ENCODE measurements at regions not wholly inside any gene's neighbourhood (a gene's known extent, or its start where the extent isn't known, plus 50 kb on each side); places are given as distances from the start of the nearest gene placed in this dataset.
"Not testable (repeated sequence)": the region's sequence is repeated elsewhere in the genome, so short reads cannot be mapped to it uniquely, and the experiment has no call there.

DNA sequence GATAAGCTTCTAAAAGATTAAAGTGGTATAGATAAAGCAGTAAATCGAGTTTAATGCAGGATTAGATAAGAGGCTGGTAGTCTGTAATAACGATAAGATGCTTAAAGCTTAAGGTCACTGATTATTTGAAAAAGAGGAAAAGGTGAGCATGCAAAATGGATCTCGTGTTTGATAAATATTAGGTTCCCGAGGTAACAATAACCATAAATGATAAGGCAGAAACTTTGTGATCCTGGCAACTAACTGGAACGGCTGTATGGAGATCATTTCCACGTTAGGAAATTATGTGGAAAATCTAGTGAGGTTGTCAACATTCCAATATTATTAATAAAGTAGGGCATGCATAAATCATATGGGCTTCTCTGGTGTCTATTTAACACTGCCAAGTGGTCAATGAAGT is 255.5 kb downstream of the EFCAB11 start:
- no peak overlapping the region for H3K4me3 ChIP-seq (replicated peaks; ENCODE audit: low read depth, low read length)
- DNase-seq (ENCODE audit: low read depth) = no peak
- TF ChIP-seq, protein P1, sequence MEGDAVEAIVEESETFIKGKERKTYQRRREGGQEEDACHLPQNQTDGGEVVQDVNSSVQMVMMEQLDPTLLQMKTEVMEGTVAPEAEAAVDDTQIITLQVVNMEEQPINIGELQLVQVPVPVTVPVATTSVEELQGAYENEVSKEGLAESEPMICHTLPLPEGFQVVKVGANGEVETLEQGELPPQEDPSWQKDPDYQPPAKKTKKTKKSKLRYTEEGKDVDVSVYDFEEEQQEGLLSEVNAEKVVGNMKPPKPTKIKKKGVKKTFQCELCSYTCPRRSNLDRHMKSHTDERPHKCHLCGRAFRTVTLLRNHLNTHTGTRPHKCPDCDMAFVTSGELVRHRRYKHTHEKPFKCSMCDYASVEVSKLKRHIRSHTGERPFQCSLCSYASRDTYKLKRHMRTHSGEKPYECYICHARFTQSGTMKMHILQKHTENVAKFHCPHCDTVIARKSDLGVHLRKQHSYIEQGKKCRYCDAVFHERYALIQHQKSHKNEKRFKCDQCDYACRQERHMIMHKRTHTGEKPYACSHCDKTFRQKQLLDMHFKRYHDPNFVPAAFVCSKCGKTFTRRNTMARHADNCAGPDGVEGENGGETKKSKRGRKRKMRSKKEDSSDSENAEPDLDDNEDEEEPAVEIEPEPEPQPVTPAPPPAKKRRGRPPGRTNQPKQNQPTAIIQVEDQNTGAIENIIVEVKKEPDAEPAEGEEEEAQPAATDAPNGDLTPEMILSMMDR (IDR thresholded peaks at IDR 0.05; ENCODE audit: low read length, missing control alignments) = no peak

GRCh38 chr14:89697281-89698060 is 257.1 kb downstream of the EFCAB11 start:
- no peak overlapping the region for H3K4me3 ChIP-seq (replicated peaks; ENCODE audit: low read depth, low read length)
- DNase-seq (ENCODE audit: low read depth) = no peak
- TF ChIP-seq, protein P1 (IDR thresholded peaks at IDR 0.05; ENCODE audit: low read length, missing control alignments) = no peak

- no peak overlapping the region for H3K4me3 ChIP-seq (replicated peaks; ENCODE audit: low read depth, low read length)
- DNase-seq (ENCODE audit: low read depth) = no peak
- TF ChIP-seq, protein P1 (IDR thresholded peaks at IDR 0.05; ENCODE audit: low read length, missing control alignments) = no peak
These were observed 258.7 kb downstream of the EFCAB11 start for GRCh38 chr14:89695846-89696245.

DNA sequence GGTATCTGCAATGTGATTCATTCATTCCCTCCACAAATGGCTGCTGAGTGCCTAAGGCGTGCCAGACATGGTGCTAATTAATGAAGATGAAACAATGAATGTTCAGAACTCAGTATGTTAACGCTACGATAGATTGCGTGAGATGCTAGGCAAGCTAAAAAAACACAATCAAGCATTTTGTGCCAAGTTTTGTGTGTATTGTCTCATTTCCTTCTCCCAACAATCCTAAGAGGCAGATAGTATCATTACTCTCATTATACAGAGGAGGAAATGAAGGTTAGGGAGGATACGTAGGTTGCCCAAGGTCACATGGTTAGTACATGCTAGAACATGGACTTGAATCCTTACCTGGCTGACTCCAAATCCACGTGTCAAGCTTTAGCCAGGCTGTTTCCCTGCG is 264.4 kb downstream of the EFCAB11 start:
- H3K4me3 ChIP-seq (replicated peaks; ENCODE audit: low read depth, low read length) = no peak overlapping the region
- no peak for DNase-seq (ENCODE audit: low read depth)
- TF ChIP-seq, protein P1 (IDR thresholded peaks at IDR 0.05; ENCODE audit: low read length, missing control alignments) = no peak

DNA sequence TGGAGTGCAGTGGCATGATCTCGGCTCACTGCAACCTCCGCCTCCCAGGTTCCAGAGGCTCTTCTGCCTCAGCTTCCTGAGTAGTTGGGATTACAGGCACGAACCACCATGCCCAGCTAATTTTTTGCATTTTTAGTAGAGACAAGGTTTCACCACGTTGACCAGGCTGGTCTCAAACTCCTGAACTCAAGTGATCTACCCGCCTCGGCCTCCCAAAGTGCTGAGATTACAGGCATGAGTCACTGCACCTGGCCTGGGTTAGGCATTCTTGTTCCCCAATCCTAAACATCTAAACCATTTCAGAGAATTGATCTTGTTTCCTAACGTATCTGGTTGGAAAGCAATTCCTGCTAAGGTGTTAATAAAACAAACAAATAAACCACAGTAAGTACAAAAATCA is 264.8 kb downstream of the EFCAB11 start:
- DNase-seq (ENCODE audit: low read depth); H3K4me3 ChIP-seq (replicated peaks; ENCODE audit: low read depth, low read length): not testable (repeated sequence)

GRCh38 chr14:89688507-89689211 is 265.9 kb downstream of the EFCAB11 start:
- DNase-seq (ENCODE audit: low read depth) = peak; percentile 21
- TF ChIP-seq, protein P1 (IDR thresholded peaks at IDR 0.05; ENCODE audit: low read length, missing control alignments) = no peak
- no peak overlapping the region for H3K4me3 ChIP-seq (replicated peaks; ENCODE audit: low read depth, low read length)

GRCh38 chr14:89687129-89687528 is 267.4 kb downstream of the EFCAB11 start:
- not testable (repeated sequence) for DNase-seq (ENCODE audit: low read depth); H3K4me3 ChIP-seq (replicated peaks; ENCODE audit: low read depth, low read length)

GRCh38 chr14:89684139-89684538 is 267.1 kb upstream of the FOXN3 start:
- TF ChIP-seq, protein P1 (IDR thresholded peaks at IDR 0.05; ENCODE audit: low read length, missing control alignments) = no peak
- H3K4me3 ChIP-seq (replicated peaks; ENCODE audit: low read depth, low read length) = no peak overlapping the region
- DNase-seq (ENCODE audit: low read depth) = no peak

All from fibroblast of pulmonary artery (primary cell).